Upper lobe of right lung (tissue), 1 donor: ENCODE measurements at regions not wholly inside any gene's neighbourhood (a gene's known extent, or its start where the extent isn't known, plus 50 kb on each side); places are given as distances from the start of the nearest gene placed in this dataset.

ENCODE experiments used
- ATAC-seq: fragments of 200-7000 bp; cut with Tn5 transposase; one replicate; pipeline ENCODE4 v1.9.1; 2020; ENCODE audit warnings: mild to moderate bottlenecking, moderate library complexity
- DNase-seq: peaks from one replicate; pipeline ENCODE4 v3.0.0-alpha.2; 2020
- H3K27ac ChIP-seq: fragments of 200-600 bp; one replicate; pipeline ENCODE4 v1.8.0; 2022
- H3K27me3 ChIP-seq: fragments of 200-600 bp; one replicate; pipeline ENCODE4 v1.8.0; 2022; ENCODE audit warnings: mild to moderate bottlenecking
- H3K36me3 ChIP-seq: fragments of 200-600 bp; one replicate; pipeline ENCODE4 v1.8.0; 2022
- H3K4me1 ChIP-seq: fragments of 200-600 bp; one replicate; pipeline ENCODE4 v1.8.0; 2022
- H3K4me3 ChIP-seq: fragments of 200-600 bp; one replicate; pipeline ENCODE4 v1.8.0; 2022; ENCODE audit warnings: mild to moderate bottlenecking
- H3K9me3 ChIP-seq: fragments of 200-600 bp; one replicate; pipeline ENCODE4 v1.8.0; 2022
- intact Hi-C: fragments of 100-400 bp; cut with DNase I; formaldehyde crosslinking; loops from one replicate; pipeline ENCODE4 v1.11.0; 2022
- TF ChIP-seq, protein P1 (sequence below): fragments of 200-600 bp; IDR thresholded peaks from one replicate; pipeline ENCODE4 v1.8.0; 2022; ENCODE audit warnings: antibody characterized with exemption
- donor health status: DM: no; HTN: yes; CAD: no; lungs with severe emphysema.

DNA sequence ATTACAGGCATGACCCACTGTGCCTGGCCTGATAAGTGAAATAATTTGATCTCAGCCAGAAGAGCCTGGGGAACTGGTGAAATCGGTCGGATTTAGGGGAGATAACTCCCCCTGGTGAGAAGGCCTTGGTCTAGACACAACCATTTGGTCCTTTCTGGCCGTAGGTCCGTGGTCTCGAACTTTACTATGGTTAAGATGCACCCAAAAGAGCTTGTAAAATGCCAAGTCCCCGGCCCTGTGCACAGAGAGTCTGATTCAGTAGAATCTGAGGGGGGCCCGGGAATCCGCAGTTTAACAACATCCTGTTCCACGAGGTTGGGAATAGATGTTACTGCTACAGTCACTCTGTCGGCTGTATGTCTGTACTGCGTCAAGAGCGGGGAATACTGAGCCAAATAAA lies 140.7 kb downstream of the C9orf50 start:
- no peak overlapping the region for H3K4me3 ChIP-seq
- DNase-seq = no peak
- H3K36me3 ChIP-seq = no peaks in the 10 kb centered on the region
- TF ChIP-seq, protein P1, sequence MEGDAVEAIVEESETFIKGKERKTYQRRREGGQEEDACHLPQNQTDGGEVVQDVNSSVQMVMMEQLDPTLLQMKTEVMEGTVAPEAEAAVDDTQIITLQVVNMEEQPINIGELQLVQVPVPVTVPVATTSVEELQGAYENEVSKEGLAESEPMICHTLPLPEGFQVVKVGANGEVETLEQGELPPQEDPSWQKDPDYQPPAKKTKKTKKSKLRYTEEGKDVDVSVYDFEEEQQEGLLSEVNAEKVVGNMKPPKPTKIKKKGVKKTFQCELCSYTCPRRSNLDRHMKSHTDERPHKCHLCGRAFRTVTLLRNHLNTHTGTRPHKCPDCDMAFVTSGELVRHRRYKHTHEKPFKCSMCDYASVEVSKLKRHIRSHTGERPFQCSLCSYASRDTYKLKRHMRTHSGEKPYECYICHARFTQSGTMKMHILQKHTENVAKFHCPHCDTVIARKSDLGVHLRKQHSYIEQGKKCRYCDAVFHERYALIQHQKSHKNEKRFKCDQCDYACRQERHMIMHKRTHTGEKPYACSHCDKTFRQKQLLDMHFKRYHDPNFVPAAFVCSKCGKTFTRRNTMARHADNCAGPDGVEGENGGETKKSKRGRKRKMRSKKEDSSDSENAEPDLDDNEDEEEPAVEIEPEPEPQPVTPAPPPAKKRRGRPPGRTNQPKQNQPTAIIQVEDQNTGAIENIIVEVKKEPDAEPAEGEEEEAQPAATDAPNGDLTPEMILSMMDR = no peak
- H3K27me3 ChIP-seq = no peaks in the 10 kb centered on the region
- no peak for ATAC-seq
- H3K9me3 ChIP-seq = no peaks in the 10 kb centered on the region
- H3K4me1 ChIP-seq = peaks cover 33% of the 10 kb centered on the region
- intact Hi-C loops = no loop called here
- peak overlapping the region; percentile 24 for H3K27ac ChIP-seq

DNA sequence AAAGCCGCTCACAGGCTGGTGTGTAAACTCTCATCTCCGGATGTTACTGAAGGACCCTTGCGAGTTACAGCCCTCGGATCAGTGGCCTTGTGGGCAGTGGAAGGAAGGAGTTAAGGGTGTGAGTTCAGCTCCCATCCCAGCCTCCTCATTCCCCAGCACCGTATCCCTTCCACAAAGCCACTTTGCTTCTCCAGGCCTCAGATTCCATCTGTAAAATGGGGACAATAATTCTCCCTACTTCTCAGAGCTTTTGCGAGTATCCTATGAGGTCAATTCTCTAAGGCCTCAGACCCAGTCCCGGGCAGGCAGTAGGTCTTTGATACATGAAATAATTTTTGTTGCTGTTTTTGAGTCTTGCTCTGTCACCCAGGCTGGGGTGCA lies 141.3 kb downstream of the C9orf50 start:
- no peak for ATAC-seq
- Histone ChIP-seq H3K9me3 (no peaks in the 10 kb centered on the region), H3K27ac (no peak overlapping the region), H3K4me1 (peaks cover 31% of the 10 kb centered on the region), H3K4me3 (no peak overlapping the region), H3K36me3 (no peaks in the 10 kb centered on the region), H3K27me3 (no peaks in the 10 kb centered on the region)
- intact Hi-C loops = no loop called here
- no peak for DNase-seq
- TF ChIP-seq, protein P1 = no peak

DNA sequence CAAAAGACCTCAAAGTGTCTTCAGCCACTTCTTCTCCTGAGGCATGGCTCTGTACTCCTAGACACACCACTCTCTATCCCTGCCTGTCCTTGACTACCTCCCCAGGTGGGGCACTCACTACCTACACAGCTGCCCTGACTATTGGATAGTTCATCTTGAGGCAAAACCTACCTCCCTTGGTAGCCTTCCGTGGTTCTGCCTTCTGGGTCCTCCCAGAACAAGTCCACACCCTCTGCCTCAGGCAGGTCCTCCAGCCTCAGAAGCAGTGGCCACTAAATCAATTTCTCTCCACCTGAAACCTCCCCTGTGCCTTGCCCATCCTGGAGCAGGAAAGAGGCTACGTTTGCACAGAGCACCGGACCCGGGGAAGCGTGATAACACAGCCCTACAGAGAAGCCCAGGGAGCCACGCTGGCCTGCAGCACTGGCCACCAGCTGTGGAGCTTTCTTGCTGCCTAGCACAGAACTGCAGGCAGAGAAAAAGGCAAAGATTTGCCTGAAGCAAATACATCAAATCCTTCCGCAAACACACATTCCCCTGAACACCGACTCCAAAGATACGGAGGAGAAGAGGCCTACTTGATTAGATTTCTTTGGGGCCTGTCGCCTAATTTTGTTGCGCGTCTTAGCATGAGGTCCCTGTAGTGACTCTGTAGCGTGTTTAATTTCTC lies 141.8 kb downstream of the C9orf50 start:
- no peak overlapping the region for H3K4me3 ChIP-seq
- intact Hi-C loops = no loop called here
- no peaks in the 10 kb centered on the region for H3K9me3 ChIP-seq
- no peaks in the 10 kb centered on the region for H3K27me3 ChIP-seq
- no peak overlapping the region for H3K27ac ChIP-seq
- TF ChIP-seq, protein P1 = no peak
- DNase-seq (no peak), ATAC-seq (no peak)
- no peaks in the 10 kb centered on the region for H3K36me3 ChIP-seq
- H3K4me1 ChIP-seq = peaks cover 25% of the 10 kb centered on the region

DNA sequence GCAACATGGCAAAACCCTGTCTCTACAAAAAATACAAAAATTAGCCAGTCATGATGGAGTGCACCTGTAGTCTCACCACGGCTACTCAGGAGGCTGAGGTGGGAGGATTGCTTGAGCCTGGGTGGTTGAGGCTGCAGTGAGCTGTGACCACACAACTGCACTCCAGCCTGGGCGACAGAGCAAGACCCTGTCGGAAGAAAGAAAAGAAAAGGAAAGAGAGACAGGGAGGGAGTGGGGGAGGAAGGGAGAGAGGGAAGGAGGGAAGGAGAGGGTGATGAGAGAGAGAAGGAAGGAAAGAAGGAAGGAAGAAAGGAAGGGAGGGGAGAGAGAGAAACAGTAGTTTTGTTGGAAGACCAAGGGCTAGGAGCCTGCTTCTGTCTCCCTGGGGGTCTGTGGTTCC lies 142.4 kb downstream of the C9orf50 start:
- Histone ChIP-seq H3K9me3 (no peaks in the 10 kb centered on the region), H3K4me3 (no peak overlapping the region), H3K27me3 (no peaks in the 10 kb centered on the region), H3K27ac (no peak overlapping the region), H3K36me3 (no peaks in the 10 kb centered on the region), H3K4me1 (peaks cover 24% of the 10 kb centered on the region)
- ATAC-seq = no peak
- no peak for DNase-seq
- intact Hi-C loops = no loop called here
- TF ChIP-seq, protein P1 = no peak

DNA sequence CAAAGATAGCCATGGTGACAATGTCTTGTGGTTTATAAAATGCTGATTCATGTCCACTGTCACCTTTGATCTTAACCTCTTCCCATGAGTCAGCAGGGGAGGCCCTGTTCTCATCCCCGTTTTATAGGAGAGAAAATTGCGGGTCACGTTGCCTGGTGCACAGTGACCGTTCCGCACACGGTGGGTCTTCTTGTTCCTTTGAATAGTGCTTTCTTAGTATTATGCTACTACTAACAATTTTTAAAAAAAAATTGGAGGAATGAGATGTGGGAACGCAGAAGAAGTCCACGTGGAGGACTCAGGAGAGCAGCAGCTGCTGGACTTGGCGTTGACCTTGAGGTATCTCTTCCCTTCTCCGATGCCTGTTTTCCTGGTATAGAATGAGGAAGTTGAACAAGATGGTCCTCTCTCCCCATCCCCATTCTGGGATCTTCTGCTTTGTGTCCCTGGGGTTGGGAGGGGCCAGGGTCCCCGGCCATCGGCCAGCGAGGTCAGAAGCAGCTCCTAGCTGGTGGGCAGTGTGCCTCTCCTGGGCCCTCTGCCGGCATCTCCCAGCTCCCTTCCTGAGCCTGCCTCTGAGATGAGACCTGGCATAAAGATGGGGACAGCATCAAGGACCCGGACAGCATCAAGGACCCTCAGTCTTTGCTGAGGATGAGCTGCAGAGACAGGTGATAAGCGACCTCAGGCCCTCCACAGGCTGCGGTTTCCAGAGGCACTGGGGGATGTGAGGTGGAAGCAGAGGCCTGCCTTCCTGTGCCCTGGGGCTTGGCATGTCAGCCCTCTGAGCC lies 143.9 kb downstream of the C9orf50 start:
- no peaks in the 10 kb centered on the region for H3K36me3 ChIP-seq
- no peaks in the 10 kb centered on the region for H3K27me3 ChIP-seq
- ATAC-seq (no peak), DNase-seq (no peak)
- TF ChIP-seq, protein P1 = no peak
- H3K4me1 ChIP-seq = peaks cover 19% of the 10 kb centered on the region
- H3K27ac ChIP-seq = no peak overlapping the region
- intact Hi-C loops = no loop called here
- no peaks in the 10 kb centered on the region for H3K9me3 ChIP-seq
- no peak overlapping the region for H3K4me3 ChIP-seq
